ENCODE measurements at regions not wholly inside any gene's neighbourhood (a gene's known extent, or its start where the extent isn't known, plus 50 kb on each side); places are given as distances from the start of the nearest gene placed in this dataset.

GRCh38 chr1:209379280-209379679 is 204.2 kb upstream of the CAMK1G start:
- no peak for DNase-seq (ENCODE audit: low spot score)

DNA sequence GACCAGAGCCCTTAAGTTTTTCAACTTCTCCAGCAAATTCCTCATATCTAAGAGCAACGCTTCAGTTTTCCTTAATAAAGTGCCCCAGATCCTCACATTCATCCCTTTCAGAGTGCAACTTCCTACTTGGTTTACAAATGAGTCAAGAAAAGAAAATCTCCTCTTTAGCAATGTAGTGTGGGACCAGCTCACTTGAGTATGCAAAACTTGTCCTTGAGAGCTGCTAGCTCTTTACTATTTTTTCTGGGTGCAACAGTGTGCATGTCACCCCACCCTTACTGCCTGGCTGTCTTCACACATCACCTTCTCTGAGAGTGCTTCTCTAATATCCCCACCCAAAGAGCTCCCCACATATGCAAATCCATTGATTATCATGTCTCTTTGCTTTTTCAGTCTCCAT is 203.1 kb upstream of the CAMK1G start:
- DNase-seq (ENCODE audit: low spot score): no peak

- no peak for DNase-seq (ENCODE audit: low spot score)
Measured at GRCh38 chr1:209382231-209383100, 201.0 kb upstream of the CAMK1G start.

DNA sequence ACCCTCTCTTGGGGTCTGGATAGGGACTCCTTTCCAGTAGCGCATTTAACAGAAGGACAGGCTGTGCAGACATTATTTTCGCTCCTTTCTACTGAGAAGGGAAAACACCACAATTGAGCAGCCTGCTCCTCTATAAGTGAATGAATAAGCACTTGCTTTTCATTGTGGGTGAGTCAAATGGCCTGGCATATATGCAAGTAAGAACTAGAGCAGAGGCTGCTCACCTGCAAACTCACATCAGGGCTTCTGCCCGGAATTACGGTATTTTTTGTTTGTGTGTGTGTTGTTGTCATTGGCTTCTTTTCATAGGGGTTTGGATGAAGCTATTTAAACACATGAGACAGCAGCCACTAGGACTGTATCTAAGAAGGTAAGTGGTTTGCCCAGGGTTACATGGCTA is 200.1 kb upstream of the CAMK1G start:
- no peak for DNase-seq (ENCODE audit: low spot score)

DNA sequence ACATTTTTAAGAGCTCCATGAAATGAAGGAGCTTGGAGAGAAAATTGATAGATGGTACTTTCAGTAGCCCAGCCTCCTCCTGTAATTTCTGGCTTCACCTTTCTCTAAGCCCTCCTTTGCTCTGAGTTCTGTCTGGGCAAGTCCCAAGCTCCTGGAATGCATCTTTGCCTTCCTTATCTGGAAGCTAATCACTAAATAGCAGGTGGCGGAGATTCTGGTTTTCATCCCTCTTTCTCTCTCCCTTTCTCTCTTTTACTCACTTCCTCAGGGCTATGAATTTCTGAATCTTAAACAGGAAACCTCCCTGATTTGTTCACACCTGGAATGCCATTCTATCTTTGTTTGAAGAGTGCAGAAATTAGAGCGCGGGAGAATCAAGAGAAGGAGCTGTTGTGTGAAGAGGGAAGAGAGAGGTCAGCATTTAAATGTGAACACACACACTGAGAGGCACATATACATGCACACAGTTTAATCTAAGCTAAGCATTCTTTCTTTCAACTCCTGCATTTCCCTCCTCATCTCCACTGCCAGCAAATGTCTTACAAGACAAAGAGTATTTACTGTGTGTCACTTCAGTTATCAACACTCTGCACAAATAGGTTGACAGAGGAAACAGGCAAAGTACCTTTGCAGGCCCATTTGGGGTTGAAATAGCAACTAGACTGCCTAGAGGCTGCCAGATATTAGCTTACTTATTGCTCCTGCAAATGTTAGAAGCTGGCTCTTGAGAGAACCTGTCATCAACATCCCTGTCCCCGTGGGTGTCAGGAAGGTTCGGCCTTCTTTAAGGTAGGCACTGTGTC is 199.4 kb upstream of the CAMK1G start:
- DNase-seq (ENCODE audit: low spot score): no peak

GRCh38 chr1:209384710-209385550 is 198.6 kb upstream of the CAMK1G start:
- DNase-seq (ENCODE audit: low spot score): no peak

DNA sequence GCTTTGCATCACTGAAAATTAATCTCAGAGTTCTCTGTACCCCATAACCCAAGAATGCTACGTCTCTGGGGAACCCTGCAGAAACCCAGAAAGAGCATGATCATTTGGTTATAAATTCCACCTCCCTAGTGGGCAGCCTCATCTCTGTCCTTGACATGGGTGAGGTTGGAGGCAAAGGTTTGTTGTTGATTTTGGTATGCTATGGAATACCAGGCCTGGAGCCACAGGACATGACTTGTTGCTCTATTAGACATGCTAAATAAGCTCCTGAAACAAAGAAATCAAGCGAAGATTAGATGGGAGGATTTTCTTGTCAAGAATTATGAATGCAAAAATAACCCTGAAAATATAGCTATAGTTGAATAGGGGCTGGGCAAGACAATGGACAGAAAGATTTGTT is 197.4 kb upstream of the CAMK1G start:
- no peak for DNase-seq (ENCODE audit: low spot score)

DNA sequence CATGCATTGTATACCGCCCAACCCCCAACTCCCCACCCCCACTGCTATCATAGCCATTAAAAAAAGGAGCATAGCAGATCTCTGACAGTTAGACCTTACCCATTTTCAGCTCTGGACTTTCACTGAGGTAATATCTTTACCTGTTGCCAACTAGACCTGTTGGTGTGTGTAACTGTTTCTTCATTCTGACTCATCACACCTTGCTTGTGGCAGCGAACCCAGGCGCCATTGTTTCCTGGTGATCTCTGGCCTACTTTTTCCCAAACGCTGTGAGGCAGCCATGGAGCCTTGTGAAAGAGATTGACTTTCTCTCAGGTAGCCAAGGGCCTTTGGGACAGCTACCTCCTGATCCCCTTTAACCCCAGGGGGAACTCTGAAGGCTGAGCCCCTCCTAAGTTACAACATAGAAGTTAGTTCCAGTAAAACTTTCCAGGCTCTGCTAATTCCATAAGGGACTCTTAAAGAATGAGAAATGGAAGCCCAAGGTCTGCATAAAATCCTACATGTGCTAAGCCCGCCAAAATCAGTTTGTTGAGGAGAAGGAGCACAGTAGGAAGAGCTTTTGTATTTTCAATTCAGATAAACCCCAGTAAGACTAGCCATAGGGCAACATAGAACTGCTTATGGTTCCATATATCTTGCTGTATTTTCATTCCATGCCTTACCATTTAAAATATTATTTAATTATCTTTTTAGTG is 196.1 kb upstream of the CAMK1G start:
- no peak for DNase-seq (ENCODE audit: low spot score)

- DNase-seq (ENCODE audit: low spot score): no peak
Measured at GRCh38 chr1:209387969-209388329, 195.6 kb upstream of the CAMK1G start.

DNA sequence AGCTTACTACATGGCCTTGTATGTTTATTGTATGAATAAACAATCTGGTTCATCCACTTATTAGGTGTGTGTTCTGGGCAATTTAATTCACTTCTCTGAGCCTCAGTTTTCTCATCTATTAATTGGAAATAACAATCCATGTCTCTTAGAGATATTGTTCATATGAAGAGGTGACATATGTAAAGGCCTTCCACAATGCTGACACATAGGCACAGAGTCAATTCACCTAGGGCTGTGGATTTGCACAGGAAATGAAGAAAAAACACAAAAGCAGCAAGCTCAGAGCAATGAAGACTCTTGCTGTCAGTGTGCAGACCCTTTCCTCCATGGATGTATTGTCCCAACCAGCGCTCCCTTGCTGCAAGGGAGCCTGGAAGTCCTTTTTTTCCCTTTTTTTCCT is 195.2 kb upstream of the CAMK1G start:
- no peak for DNase-seq (ENCODE audit: low spot score)

GRCh38 chr1:209389258-209389657 is 194.3 kb upstream of the CAMK1G start:
- DNase-seq (ENCODE audit: low spot score): no peak

DNA sequence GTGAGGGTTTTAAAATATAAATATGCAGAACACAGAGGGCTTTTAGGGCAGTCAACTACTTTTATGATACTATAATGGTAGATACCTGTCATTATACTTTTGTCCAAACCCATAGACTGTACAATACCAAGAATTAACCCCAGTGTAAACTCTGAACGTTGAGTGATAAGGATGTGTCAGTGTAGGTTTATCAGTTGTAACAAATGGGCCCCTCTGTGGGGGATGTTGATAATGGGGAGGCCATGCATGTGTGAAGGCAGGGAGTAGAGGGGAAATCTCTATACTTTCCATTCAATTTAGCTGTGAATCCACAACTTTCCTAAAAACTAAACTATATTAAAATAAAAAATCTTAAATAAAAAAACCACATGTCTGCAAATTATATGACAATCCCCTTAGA is 193.5 kb upstream of the CAMK1G start:
- DNase-seq (ENCODE audit: low spot score): no peak

- DNase-seq (ENCODE audit: low spot score): no peak
Measured at GRCh38 chr1:209390764-209391163, 192.8 kb upstream of the CAMK1G start.

DNA sequence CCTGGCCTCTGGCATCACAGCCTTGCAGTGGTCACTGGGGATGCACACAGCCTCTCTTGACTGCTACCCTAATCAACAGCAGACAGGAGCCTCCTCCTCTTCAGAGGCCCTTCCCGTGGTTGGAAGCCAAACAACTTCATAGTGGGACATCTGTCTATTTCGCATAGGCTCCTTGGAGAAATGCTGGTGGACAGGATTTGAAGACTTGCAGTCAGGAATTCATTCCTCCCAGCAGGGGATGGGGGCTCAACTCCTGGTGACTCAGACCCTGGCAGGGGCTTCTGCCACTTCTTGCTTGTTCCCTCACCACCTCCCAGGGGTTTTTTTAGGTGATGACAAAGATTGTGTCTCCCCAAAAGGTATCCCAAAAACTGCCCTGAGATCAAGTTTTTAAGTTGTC is 191.7 kb upstream of the CAMK1G start:
- DNase-seq (ENCODE audit: low spot score): no peak

DNA sequence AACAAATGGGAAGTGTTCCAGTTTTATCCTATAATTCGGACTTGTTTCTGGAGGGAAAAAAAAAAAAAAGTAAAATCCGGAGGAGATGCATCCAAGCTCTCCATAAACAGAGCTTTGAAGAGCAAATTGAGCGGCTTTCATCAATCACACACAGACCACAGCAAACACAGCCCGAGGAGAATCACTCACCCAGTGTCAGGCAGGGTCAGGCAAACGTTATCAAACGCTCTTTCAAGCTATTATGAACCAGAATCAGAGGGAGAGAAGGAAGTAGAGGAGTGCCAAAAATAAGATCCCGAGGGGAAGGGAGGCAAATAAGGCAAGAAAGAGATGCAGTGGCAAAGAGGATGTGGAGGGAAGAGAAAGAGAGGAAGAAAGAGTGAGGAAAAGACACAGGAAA is 188.3 kb upstream of the CAMK1G start:
- no peak for DNase-seq (ENCODE audit: low spot score)

DNA sequence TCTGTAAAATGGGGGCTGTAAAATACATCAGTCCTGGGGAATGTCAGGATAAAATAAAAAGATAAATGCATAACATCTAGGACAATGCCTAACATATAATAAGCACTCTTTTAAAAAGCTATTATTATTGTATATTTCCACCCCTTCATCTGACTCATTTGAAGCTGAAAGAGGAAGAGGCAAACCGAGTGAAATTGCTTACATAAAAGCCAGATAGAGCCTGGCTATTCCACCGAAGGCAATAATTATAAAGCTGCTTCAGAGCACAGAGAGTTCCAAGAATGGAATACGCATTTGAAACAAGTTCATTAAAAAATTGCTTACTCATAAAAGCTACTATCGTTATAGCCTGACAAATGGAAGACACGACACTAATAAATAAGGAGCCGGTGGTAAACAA is 186.1 kb upstream of the CAMK1G start:
- DNase-seq (ENCODE audit: low spot score): no peak

DNA sequence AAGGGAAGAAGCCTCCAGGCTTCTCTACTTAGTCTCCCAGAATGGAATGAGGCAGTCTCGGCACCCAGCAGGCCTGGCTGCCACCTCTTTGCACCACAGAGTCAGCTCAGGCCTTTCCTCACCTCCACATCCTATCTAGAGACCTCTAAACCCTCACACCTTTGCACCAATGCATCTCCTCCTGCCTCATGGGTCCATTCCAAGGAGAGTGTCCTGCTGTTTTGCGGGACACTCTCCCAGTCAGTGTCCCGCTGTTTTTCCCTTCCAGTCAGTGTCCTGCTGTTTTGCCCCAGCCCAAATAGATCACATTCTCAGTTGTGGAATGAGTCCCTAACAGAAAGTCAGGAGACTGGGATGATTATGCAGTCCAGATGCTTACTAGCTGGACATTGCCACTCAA is 185.6 kb upstream of the CAMK1G start:
- no peak for DNase-seq (ENCODE audit: low spot score)

DNA sequence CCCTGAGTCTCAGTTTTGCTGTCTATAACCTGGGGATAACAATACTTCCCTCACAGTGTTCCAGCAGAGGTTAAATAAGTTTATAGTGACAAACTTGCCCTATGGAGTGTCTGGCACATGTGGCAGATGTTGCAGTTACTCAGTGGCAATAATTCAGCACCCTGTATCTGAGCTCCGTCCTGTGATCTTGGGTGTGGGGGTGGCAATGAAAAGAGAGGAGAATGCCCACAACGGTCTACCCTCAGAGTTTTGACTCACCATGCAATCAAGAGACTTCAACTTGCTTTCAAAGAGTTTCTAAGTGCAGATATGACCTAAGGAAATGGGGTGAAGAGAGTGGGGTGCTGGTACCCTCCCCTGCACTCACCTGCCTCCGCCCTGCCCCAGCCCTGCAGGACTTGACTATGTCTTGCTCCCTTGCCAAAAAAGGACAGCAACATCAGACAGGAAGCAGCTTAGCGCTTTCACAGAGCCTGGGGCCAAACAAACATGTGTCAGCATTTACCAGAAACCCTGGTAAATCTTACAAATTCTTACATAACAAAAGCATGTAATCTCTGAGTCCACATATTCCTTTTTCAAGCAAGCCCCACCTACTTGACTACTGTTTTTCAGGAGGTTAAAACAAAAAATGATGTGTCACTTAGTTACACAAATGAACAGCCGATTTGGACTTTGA is 185.1 kb upstream of the CAMK1G start:
- peak; percentile 51 for DNase-seq (ENCODE audit: low spot score)

DNA sequence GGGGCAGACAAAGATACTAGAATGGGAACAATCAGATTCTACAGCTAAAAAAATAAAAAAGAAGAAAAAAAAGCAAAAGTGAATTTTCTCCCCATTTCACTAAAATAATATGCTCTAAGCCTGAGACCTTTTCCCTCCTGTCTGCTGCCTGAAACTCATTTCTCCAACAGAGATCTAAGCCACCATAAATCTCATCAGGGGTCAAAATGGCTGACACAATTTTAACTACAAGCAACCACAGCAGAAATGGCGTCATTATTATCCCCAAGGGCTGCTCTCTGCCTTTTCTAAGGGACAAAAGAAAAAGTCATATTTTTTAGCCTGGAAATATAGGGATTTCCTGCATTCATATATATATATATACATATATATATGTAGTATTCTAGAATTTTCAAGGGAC is 183.7 kb upstream of the CAMK1G start:
- DNase-seq (ENCODE audit: low spot score): no peak

- no peak for DNase-seq (ENCODE audit: low spot score)
Measured at GRCh38 chr1:209400351-209401220, 182.9 kb upstream of the CAMK1G start.

Measured in Ammon's horn (tissue), 1 donor.